Heart right ventricle (tissue), 16 donors: ENCODE measurements at regions not wholly inside any gene's neighbourhood (a gene's known extent, or its start where the extent isn't known, plus 50 kb on each side); places are given as distances from the start of the nearest gene placed in this dataset.

ENCODE experiments used
- ATAC-seq, 8 donors: fragments of 200-7000 bp; cut with Tn5 transposase; one replicate each; pipeline ENCODE4 v1.9.1; 2020; ENCODE audit warnings: mild to moderate bottlenecking in 8 of 8, moderate library complexity in 8 of 8, moderate number of reproducible peaks in 1 of 8
- DNase-seq, 2 donors: peaks; one replicate each; pipeline ENCODE4 v3.0.0-alpha.2; 2020
- H3K27ac ChIP-seq, 10 donors: fragments of 200-600 bp; sonication (generic) in 2 of 10; one replicate each; pipeline versions ENCODE4 v1.5.0 to v1.8.0; 2020 to 2022; ENCODE audit warnings: mild to moderate bottlenecking in 3 of 10
- H3K27me3 ChIP-seq, 7 donors: fragments of 200-600 bp; one replicate each; pipeline ENCODE4 v1.8.0; 2021 to 2022; ENCODE audit warnings: mild to moderate bottlenecking in 2 of 7
- H3K36me3 ChIP-seq, 9 donors: fragments of 200-600 bp; sonication (generic) in 1 of 9; one replicate each; pipeline versions ENCODE4 v1.5.0 to v1.8.0; 2020 to 2022; ENCODE audit warnings: mild to moderate bottlenecking in 2 of 9
- H3K4me1 ChIP-seq, 9 donors: fragments of 200-600 bp; sonication (generic) in 1 of 9; one replicate each; pipeline versions ENCODE4 v1.5.0 to v1.8.0; 2020 to 2022; ENCODE audit warnings: mild to moderate bottlenecking in 4 of 9
- H3K4me3 ChIP-seq, 10 donors: fragments of 200-600 bp; sonication (generic) in 2 of 10; one replicate each; pipeline versions ENCODE4 v1.5.0 to v1.8.0; 2020 to 2022; ENCODE audit warnings: mild to moderate bottlenecking in 7 of 10, moderate library complexity in 2 of 10
- H3K9me3 ChIP-seq, 11 donors: fragments of 200-600 bp in 10 of 11; sonication (generic) in 2 of 11; one replicate each; pipeline versions ENCODE4 v1.5.0 to v1.8.0; 2013 to 2022; ENCODE audit warnings: mild to moderate bottlenecking in 2 of 11, control low read depth in 1 of 11, moderate library complexity in 1 of 11
- CTCF ChIP-seq, 9 donors: fragments of 200-600 bp; sonication (generic) in 2 of 9; IDR thresholded peaks; one replicate each; pipeline versions ENCODE4 v1.5.0 to v1.8.0; 2021 to 2022; ENCODE audit warnings: antibody characterized with exemption in 9 of 9, mild to moderate bottlenecking in 5 of 9, moderate library complexity in 1 of 9
- WGBS, 2 donors: extraction: QIAGEN DNeasy Blood & Tissue Kit; methylation state at CpG; one replicate each; pipeline ENCODE4 v1.1.7; 2013; ENCODE audit warnings: inconsistent platforms in 1 of 2; 5-methylcytosine and 5-hydroxymethylcytosine counted together
- intact Hi-C, 10 donors: fragments of 100-400 bp; cut with DNase I; formaldehyde crosslinking; loops; one replicate each; pipeline versions ENCODE4 v1.11.1 to v1.14.2; 2022
- donor health status: Arrhythmogenic right ventricular cardiomyopathy.
- donor health status: ischemic (EF 13 %, LVEDD 7.1; RV severe dilation, severe dysfunction).
- donor health status: healthy with polysubstance abuse.
- donor health status: DM: no; HTN: yes; CAD: no.
- donor health status: DM: no; HTN: no; CAD: no.
- donor health status: ischemic (EF 25% LVEDD 6.9; RV normal size, moderate dysfunction).
- donor health status: ischemic (EF 25% LVEDD 5.7; RV mildly dilated, moderate dysfunction).
- donor health status: healthy.
- donor health status: DM: yes; HTN: yes; CAD: no.
- donor health status: Ischemic cardiomyopathy.
- donor health status: ischemic (EF 35%, LVEDD 5.7; RV mildly dilated, moderate dysfunction).
- donor health status: nonischemic (EF 11% LVEDD 7.7; RV severe dilation, severe dysfunction).
- donor health status: DM: yes; HTN: yes; CAD: no.
- donor health status: PGD.
- donor health status: ischemic (EF 29% LVEDD 5.4; RV normal size, mild dysfunction).
- donor health status: nonischemic (EF 23%, LVEDD 6.1; RV moderate dilation, normal function).

GRCh38 chr5:167652690-167653089 lies 638.8 kb upstream of the WWC1 start:
- DNase-seq, result no peak
- Histone ChIP-seq H3K4me3 (no peak overlapping the region), H3K36me3 (no peaks in the 10 kb centered on the region), H3K27me3 (no peaks in the 10 kb centered on the region), H3K4me1 (no peaks in the 10 kb centered on the region), H3K27ac (no peak overlapping the region), H3K9me3 (no peaks in the 10 kb centered on the region)
- intact Hi-C loops, result no loop called here
- ATAC-seq, result no peak
- TF ChIP-seq CTCF (IDR thresholded peaks at IDR 0.05), result no peak
- WGBS, 2 donors, result 85 to 87% methylated on average over 3 of the region's 3 CpGs

GRCh38 chr5:167653645-167654106 lies 637.8 kb upstream of the WWC1 start:
- Histone ChIP-seq H3K4me3 (no peak overlapping the region), H3K27ac (no peak overlapping the region), H3K36me3 (no peaks in the 10 kb centered on the region), H3K4me1 (no peaks in the 10 kb centered on the region), H3K9me3 (no peaks in the 10 kb centered on the region), H3K27me3 (no peaks in the 10 kb centered on the region)
- intact Hi-C loops, result no loop called here
- DNase-seq (no peak), ATAC-seq (no peak)
- WGBS, 2 donors, result 93 to 100% methylated on average over 1 of the region's 1 CpG
- no peak for TF ChIP-seq CTCF (IDR thresholded peaks at IDR 0.05)

DNA sequence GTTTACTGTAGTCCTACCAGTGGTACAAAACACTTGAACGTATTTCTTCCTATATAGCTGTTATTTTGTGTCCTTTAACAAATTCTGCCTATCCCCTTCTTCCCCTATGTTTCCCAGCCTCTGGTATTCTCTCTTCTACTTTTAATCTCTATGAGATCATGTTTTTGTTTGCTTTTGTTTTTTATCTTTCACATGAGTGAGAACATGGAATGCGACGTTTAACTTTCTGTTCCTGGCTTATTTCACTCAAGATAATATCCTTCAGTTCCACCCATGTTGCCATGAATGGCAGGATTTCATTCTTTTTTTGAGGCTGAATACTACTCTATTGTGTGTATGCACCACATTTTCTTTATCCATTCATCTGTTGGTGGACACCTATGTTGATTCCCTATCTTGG lies 634.4 kb upstream of the WWC1 start:
- no peak for DNase-seq
- ATAC-seq, result no peak
- H3K27me3 ChIP-seq, result peaks cover 0 to 7% (median 0%) of the 10 kb centered on the region in 7 donors
- 66 to 75% methylated on average over 3 of the region's 3 CpGs for WGBS, 2 donors
- H3K9me3 ChIP-seq, result no peaks in the 10 kb centered on the region
- H3K4me3 ChIP-seq, result no peak overlapping the region
- H3K36me3 ChIP-seq, result no peaks in the 10 kb centered on the region
- no peak overlapping the region for H3K27ac ChIP-seq
- intact Hi-C loops, result no loop called here
- no peaks in the 10 kb centered on the region for H3K4me1 ChIP-seq
- TF ChIP-seq CTCF (IDR thresholded peaks at IDR 0.05), result no peak

- no peak overlapping the region for H3K27ac ChIP-seq
- H3K4me1 ChIP-seq, result no peaks in the 10 kb centered on the region
- intact Hi-C loops, result no loop called here
- 86 to 88% methylated on average over 2 of the region's 2 CpGs for WGBS, 2 donors
- H3K36me3 ChIP-seq, result no peaks in the 10 kb centered on the region
- H3K9me3 ChIP-seq, result no peaks in the 10 kb centered on the region
- DNase-seq (no peak), ATAC-seq (no peak)
- H3K4me3 ChIP-seq, result no peak overlapping the region
- H3K27me3 ChIP-seq, result peaks cover 0 to 7% (median 0%) of the 10 kb centered on the region in 7 donors
- TF ChIP-seq CTCF (IDR thresholded peaks at IDR 0.05), result no peak
Observed at GRCh38 chr5:167658889-167659288, 632.6 kb upstream of the WWC1 start.
